Stimulated activated CD4-positive, alpha-beta T cell treated with anti-CD3 and anti-CD28 coated beads, Interleukin-15, amount 100 ng/mL, for 24 hours (primary cell): ENCODE measurements at regions not wholly inside any gene's neighbourhood (a gene's known extent, or its start where the extent isn't known, plus 50 kb on each side); places are given as distances from the start of the nearest gene placed in this dataset.

Experiments used
- DNase-seq: peaks from one replicate; pipeline ENCODE4 v3.0.0-alpha.2; 2020

DNA sequence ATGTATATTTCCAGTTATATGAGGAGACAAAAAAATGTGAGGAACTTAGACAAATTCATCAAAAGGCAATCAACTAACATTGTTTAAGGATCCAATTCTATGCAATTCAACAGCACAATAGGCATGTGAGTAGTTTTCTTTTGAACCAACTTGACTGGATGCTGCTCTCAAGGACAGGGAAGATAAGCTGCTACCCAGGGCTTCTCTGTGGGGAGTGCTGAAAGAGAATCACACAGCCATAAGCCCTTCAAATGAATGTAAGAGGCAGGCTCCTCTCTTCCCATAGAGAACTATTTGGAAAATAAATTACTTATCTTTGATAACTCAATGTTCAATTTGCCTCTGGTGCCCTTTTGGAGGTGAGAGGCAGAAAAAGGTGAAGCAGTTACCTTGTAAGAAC, 1413.6 kb downstream of the PCDH7 start:
- no peak for DNase-seq

DNA sequence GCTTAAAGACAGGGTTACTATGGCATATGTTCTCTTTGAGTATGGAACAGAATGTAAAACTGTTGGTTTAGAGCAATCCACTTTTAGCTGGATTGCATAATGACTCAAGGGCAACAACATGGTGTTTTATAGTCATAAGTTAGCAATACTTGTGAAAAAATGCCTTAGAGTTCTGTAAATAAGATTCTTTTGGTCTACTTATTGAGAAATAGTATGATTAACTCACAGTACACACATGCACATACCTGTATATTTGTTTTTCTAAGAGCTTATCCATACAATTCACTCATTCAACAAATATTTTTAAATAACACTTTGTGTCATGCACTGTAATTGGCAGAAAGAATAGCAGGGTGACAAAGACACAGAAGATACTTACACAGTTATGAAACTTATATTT, 1415.5 kb downstream of the PCDH7 start:
- no peak for DNase-seq

DNA sequence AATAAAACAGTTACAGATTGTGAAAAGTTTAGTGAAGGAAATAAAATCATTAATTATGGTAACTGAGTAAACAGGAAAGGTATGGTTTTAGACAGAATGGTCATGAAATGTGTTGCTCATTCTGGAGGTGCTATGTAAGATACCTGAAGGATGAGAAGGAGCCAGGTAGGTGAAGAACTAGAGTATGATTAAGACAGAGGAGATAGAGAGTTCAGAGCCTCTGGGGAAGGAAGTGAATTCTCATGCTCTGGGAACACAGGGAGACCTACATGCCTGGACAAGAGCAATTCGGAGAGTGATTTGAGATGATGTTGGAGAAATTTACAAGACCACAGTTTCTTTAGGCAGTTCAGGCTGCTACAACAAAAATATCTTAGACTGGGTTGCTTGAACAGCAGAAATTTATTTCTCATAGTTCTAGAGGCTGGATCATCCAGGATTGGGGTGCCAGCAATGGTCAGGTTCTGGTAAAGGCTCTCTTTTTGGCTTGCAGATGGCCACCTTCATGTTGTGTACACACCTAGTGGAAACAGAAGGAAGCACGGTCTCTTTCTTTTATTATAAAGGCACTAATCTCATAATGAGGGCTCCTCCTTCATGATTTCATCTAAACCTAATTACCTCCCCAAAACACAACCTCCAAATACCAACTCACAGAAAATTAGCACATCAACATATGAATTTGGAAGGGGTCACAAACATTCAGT, 1416.1 kb downstream of the PCDH7 start:
- DNase-seq = no peak

DNA sequence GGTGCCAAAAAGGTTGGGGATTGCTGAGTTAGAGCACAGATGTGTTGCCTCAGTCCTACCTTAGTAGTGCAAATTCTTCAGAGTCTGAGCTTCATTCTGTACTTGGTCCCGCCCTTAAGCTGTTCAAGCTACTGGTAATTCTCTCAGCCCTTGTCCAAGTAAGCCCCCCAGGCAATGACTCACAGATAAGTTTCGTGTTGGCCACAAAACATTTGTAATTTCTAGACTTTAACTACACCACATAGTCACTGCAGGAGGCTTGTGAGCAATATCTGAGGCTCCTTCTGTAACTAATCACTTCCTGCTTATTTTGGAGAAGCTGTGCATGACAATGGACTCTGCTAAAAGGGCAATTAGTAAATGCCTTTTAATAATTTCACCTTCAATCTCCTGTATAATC, 1420.5 kb downstream of the PCDH7 start:
- no peak for DNase-seq

DNA sequence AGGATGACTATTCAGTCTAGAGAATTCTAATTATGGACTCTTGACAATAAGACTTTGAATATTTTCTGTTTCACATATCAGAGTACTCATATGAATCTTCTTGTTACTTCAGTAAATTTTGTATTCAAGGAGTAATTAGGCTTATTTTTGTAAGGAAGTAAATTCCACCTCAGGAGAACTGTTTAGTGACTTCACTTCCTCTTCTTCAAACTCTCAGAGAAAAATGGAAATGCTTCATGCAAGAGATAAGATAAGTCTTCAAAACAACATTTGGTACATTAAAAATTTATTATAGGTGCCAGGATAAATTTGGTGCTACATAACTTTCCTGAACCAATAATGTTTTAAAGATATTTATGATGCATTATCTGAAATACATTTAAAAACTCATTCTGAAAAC, 1421.9 kb downstream of the PCDH7 start:
- DNase-seq = no peak

- DNase-seq = no peak
These were observed 1425.8 kb downstream of the PCDH7 start for GRCh38 chr4:32145987-32146386.

GRCh38 chr4:32147446-32148085, 1427.4 kb downstream of the PCDH7 start:
- DNase-seq = no peak

DNA sequence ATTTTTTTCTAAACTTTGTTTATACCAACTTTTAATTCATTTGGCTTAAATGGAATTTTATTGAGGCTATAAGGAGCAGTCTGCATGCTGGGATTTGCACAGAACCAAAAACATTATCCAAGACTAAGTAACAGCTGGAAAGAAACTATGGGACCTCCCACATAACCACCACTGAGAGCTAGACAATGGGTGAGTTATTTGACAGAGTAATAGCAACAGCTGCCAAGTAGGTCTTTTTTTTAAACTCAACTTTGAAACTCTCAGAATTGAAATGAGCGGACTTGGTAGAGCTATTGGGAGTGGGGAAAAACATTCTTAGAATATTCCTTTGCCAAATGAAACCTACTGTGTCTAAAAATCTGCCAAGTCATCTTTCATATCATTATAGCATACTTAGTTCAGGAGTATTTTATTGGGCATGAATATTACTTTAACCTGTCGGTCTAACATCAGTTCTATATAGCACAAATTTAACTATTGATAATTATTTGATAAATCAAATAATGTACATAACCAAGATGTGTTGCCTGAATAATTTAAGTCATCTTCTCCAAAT, 1428.0 kb downstream of the PCDH7 start:
- DNase-seq = no peak

GRCh38 chr4:32158961-32159360, 1438.8 kb downstream of the PCDH7 start:
- DNase-seq = no peak

- DNase-seq = no peak
These were observed 1441.2 kb downstream of the PCDH7 start for GRCh38 chr4:32161392-32161791.

DNA sequence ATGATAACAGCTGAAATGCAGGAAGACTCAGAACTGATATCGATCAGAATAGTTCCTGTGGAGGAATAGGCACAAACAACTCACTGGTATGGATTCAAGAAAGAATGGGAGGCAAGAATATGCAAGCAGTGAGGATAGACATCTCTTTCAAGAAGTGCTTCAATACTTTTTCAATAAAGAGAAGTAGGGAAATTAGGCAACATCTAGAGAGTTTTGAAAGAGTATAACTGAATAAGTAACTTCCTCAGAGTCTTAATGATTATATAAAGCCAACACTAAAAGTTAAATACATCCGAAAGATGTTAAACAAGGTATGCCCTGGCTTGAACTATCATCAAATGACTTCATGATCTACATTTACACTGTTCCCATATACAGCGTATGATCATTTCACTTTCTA, 1443.0 kb downstream of the PCDH7 start:
- no peak for DNase-seq

- DNase-seq = no peak
These were observed 1449.7 kb downstream of the PCDH7 start for GRCh38 chr4:32169841-32170240.

- no peak for DNase-seq
These were observed 1451.9 kb downstream of the PCDH7 start for GRCh38 chr4:32172086-32172485.

- DNase-seq = no peak
These were observed 1452.6 kb downstream of the PCDH7 start for GRCh38 chr4:32172761-32173160.

- no peak for DNase-seq
These were observed 1459.9 kb downstream of the PCDH7 start for GRCh38 chr4:32180086-32180485.

- no peak for DNase-seq
These were observed 1464.0 kb downstream of the PCDH7 start for GRCh38 chr4:32184186-32184585.

DNA sequence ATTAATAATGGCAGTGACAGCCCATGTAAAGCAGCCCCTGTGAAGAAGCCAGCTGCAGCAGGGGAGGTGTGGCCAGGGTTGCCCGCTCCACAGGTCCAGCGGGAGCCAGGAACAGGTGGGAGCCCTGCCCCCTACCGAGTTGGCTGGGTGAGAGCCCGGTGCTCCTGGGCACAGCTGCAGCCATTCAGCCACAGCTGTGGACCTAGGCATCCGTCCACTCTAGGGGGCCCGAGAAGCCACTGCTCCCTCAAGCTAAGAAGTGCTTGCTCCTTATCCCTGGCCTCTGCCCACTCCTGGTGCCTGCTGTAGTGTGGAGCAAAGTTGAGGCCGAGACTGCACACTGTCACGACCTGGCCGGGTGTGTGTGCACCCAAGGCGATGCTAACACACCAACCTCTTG, 1469.0 kb downstream of the PCDH7 start:
- no peak for DNase-seq

DNA sequence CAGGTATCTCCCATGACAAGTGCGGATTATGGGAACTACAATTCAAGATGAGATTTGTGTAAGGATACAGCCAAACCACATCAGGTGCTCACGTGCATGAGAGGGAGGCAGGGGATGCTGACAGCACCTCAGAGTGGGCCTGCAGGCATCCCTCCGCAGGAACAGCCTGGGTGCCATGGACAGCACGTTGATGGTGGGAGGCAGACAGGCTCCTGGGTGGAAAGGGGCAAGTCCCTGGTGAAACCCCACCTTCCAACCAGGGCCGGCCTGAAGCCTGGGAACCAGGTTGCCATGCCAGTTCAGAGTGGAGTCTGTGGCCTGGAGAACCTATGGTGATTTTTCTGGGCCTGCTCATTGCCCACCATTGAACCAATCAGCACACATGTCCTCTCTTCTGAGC, 1469.6 kb downstream of the PCDH7 start:
- no peak for DNase-seq

GRCh38 chr4:32191961-32192360, 1471.8 kb downstream of the PCDH7 start:
- no peak for DNase-seq

GRCh38 chr4:32192363-32192762, 1472.2 kb downstream of the PCDH7 start:
- DNase-seq = no peak

DNA sequence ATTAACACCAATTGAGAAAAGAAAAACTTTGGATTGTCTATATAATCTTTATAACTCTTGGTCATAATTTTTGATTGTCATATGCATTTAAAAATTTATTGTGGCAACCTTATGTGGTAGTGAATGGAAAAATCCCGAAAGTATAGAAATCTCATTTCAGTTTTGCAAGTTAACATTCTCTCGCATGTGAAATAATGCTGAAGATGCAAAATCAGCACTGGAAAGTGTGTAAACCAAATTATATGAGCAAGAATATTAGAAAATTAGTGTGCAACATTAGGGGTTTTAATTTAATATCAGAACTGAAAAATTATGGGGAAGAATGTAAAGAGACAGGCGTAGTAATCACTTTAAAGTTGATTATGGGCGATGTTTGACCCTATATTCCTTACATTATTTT, 1472.8 kb downstream of the PCDH7 start:
- no peak for DNase-seq

DNA sequence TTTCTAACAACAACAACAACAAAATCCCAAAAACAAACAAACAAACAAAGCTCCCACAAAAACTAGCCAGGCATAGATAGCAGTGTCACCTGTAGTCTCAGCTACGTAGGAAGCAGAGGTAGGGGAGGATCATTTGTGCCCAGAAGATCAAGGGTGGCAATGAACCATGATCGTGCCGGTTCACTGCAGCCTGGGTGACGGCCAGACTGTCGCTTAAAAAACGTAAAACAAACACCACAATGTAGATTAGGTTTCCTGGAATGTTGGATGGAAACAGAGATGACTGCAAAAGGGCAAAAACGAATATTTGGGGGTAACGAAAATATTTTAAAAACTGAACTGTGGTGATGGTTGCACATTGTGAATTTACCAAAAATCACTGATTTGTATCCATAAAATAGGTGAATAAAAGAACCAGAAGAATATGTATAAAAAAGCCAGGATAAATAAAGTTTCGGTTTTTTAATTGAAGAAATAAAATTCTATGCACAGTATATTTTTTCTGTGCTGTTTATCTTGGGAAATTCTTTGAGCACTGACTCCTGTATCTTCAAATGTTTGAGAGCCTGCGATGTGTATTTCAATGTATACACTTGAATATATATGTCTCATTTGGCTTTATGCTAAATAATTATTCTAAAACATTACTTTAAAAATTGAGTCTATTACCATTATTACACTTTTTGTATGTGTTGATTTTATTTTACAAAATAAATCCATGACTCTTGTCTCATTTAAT, 1477.0 kb downstream of the PCDH7 start:
- DNase-seq = no peak

GRCh38 chr4:32199639-32200038, 1479.5 kb downstream of the PCDH7 start:
- no peak for DNase-seq

- DNase-seq = no peak
These were observed 1483.2 kb downstream of the PCDH7 start for GRCh38 chr4:32203340-32203739.
